ENCODE measurements at regions not wholly inside any gene's neighbourhood (a gene's known extent, or its start where the extent isn't known, plus 50 kb on each side); places are given as distances from the start of the nearest gene placed in this dataset.

DNA sequence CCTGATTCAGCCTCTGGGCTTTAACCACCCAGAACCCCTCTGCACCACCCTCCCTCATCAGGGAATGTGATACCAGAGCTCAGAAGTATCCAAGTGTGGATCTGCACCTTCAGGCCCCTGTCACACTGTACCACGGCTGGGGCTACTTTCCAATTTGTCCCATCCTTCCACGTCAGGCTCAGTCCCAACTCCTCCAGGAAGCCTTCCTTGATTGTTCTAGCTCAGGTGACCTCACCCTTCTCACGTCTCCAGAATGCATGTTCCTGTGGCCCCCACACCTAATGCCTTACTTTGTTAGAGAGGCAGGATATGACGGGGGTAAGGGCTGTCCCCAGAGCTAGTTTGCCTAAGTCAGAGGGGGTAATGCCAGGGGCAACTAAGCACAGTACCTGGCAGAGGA is 134.3 kb downstream of the TFCP2L1 start:
- CTCF ChIA-PET, result interaction anchor here (1.2 kb wide), 1 partner anchor 22 kb away, joined by 3 read pairs; no protein-coding TSS in a partner anchor
- no peaks in the 10 kb centered on the region for H3K36me3 ChIP-seq (ENCODE audit: control insufficient read depth in 1 of 2, insufficient read depth in 2 of 2, low read length in 2 of 2)
- RAD21 ChIA-PET (ENCODE audit: low non-redundant PET in 1 of 2, low total read pairs in 2 of 2, uncharacterized antibody in 2 of 2, unreplicated experiment in 2 of 2), result no interaction called here
- DNase-seq (ENCODE audit: low read depth, low spot score) (no peak), ATAC-seq (no peak)
- no peaks in the 10 kb centered on the region for H4K20me1 ChIP-seq (ENCODE audit: insufficient read depth)
- H2AFZ ChIP-seq (ENCODE audit: low read depth, low read length, poor library complexity, severe bottlenecking), result no peak overlapping the region
- H3K9me2 ChIP-seq (ENCODE audit: insufficient read depth), result no peaks in the 10 kb centered on the region
- no peak overlapping the region for H3K4me3 ChIP-seq (replicated peaks in 1 of 2; ENCODE audit: low read depth in 1 of 2, low read length in 2 of 2)
- no peaks in the 10 kb centered on the region for H3K4me1 ChIP-seq (ENCODE audit: control insufficient read depth in 1 of 2, insufficient read depth in 2 of 2, low read length in 2 of 2)
- no peak overlapping the region for H3K4me2 ChIP-seq (ENCODE audit: low read length)
- intact Hi-C loops (cut with micrococcal nuclease), result no loop called here
- H3K79me2 ChIP-seq (ENCODE audit: insufficient read depth, low read length), result no peaks in the 10 kb centered on the region
- POLR2A ChIA-PET, result no interaction called here
- H3K27me3 ChIP-seq (ENCODE audit: insufficient read depth, low read length), result no peaks in the 10 kb centered on the region
- TF ChIP-seq POLR2AphosphoS5 (IDR thresholded peaks at IDR 0.05; ENCODE audit: low read depth, low read length) (no peak), YY1 (IDR thresholded peaks at IDR 0.05; ENCODE audit: extremely low read depth, insufficient replicate concordance, low read depth, low read length) (no peak), RAD21 (IDR thresholded peaks at IDR 0.05; ENCODE audit: low read depth) (no peak), SP1 (IDR thresholded peaks at IDR 0.05; ENCODE audit: low read depth) (no peak), ZNF274 (IDR thresholded peaks at IDR 0.05; ENCODE audit: low read depth, low read length) (no peak), ELF1 (IDR thresholded peaks at IDR 0.05; ENCODE audit: borderline replicate concordance, low read depth) (no peak), EZH2phosphoT487 (IDR thresholded peaks at IDR 0.05; ENCODE audit: borderline replicate concordance) (no peak), ZFX (IDR thresholded peaks at IDR 0.05) (no peak)
- TF ChIP-seq, protein P1, sequence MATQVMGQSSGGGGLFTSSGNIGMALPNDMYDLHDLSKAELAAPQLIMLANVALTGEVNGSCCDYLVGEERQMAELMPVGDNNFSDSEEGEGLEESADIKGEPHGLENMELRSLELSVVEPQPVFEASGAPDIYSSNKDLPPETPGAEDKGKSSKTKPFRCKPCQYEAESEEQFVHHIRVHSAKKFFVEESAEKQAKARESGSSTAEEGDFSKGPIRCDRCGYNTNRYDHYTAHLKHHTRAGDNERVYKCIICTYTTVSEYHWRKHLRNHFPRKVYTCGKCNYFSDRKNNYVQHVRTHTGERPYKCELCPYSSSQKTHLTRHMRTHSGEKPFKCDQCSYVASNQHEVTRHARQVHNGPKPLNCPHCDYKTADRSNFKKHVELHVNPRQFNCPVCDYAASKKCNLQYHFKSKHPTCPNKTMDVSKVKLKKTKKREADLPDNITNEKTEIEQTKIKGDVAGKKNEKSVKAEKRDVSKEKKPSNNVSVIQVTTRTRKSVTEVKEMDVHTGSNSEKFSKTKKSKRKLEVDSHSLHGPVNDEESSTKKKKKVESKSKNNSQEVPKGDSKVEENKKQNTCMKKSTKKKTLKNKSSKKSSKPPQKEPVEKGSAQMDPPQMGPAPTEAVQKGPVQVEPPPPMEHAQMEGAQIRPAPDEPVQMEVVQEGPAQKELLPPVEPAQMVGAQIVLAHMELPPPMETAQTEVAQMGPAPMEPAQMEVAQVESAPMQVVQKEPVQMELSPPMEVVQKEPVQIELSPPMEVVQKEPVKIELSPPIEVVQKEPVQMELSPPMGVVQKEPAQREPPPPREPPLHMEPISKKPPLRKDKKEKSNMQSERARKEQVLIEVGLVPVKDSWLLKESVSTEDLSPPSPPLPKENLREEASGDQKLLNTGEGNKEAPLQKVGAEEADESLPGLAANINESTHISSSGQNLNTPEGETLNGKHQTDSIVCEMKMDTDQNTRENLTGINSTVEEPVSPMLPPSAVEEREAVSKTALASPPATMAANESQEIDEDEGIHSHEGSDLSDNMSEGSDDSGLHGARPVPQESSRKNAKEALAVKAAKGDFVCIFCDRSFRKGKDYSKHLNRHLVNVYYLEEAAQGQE (IDR thresholded peaks at IDR 0.05; ENCODE audit: low read depth), result no peak
- no peaks in the 10 kb centered on the region for H3K9me3 ChIP-seq (ENCODE audit: control insufficient read depth in 1 of 2, insufficient read depth in 1 of 2, low read depth in 1 of 2, low read length in 2 of 2)
- H3K9ac ChIP-seq (ENCODE audit: low read length), result no peak overlapping the region
- H3K27ac ChIP-seq (ENCODE audit: low read depth, low read length), result no peak overlapping the region
- BruUV-seq (replicated peaks), result no TSS peak
